Suprapubic skin (tissue), 4 donors: ENCODE measurements at regions not wholly inside any gene's neighbourhood (a gene's known extent, or its start where the extent isn't known, plus 50 kb on each side); places are given as distances from the start of the nearest gene placed in this dataset.

ENCODE experiments used
- CTCF ChIP-seq, 2 donors: fragments of 200-600 bp in 1 of 2; fragments of 450-650 bp in 1 of 2; sonication (generic) in 1 of 2; IDR thresholded peaks; one replicate each; pipeline ENCODE4 v1.5.1; 2016 to 2019; ENCODE audit warnings: antibody characterized with exemption in 2 of 2, mild to moderate bottlenecking in 1 of 2, moderate library complexity in 1 of 2
- EP300 ChIP-seq: sonication (generic); formaldehyde crosslinking; IDR thresholded peaks from one replicate; pipeline ENCODE4 v1.6.1; 2017; ENCODE audit warnings: antibody characterized with exemption
- POLR2A ChIP-seq, 2 donors: fragments of 450-650 bp; IDR thresholded peaks; one replicate each; pipeline ENCODE4 v1.6.1; 2017; ENCODE audit warnings: antibody characterized with exemption in 2 of 2, mild to moderate bottlenecking in 2 of 2, moderate library complexity in 2 of 2
- POLR2AphosphoS5 ChIP-seq, 3 donors: sonication (generic); formaldehyde crosslinking; IDR thresholded peaks; one replicate each; pipeline ENCODE4 v1.6.1; 2017; ENCODE audit warnings: antibody characterized with exemption in 3 of 3

- TF ChIP-seq CTCF (IDR thresholded peaks at IDR 0.05) (no peak), POLR2A (IDR thresholded peaks at IDR 0.05) (no peak), EP300 (no peak), POLR2AphosphoS5 (IDR thresholded peaks at IDR 0.05) (no peak)
These were observed 82.3 kb upstream of the NPHP3 start for GRCh38 chr3:132804498-132804897.
